ENCODE measurements at regions not wholly inside any gene's neighbourhood (a gene's known extent, or its start where the extent isn't known, plus 50 kb on each side); places are given as distances from the start of the nearest gene placed in this dataset.

DNA sequence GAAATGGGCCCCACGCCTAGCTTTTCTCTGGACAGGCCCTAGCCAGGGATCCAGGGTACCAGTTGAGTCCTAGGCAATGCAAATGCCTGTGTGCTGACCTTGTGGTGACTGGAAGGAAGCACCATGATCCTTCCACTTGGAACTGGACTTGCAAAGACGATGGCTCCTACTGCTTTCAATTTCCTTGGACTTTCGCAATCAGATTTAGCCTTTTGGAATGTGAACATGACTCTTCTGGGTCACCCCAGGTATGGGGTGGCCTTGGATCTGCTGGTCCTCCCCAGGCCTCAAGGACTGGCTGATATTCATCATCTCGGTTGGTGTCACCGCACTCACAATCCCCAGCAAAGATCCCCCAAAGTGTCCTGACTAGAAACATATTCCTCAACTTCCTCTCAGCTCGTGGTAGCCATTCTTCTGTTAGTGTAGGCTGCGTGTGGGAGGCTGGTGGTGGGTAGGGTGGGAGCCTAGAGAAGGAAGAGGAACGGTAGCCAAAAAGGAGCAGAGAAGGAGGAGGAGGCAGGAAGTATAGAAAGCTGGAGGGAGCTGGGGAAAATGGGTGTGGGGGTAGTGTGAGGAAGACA, 130.5 kb downstream of the PPIAL4G start:
- intact Hi-C loops (cut with micrococcal nuclease) (no loop called here), in situ Hi-C loops (cut with MboI) (loop anchor here (25.0 kb wide), 2 partner anchors 185 to 410 kb away; no protein-coding TSS in a partner anchor)
- ChIA-PET CTCF (ENCODE audit: low intra/inter-chr PET ratio) (no interaction called here), POLR2A (interaction anchor here (0.8 to 2.5 kb wide), 2 partner anchors 18 to 36 kb away, joined by 3 to 8 read pairs; no protein-coding TSS in a partner anchor)
- Histone ChIP-seq H3K27ac (ENCODE audit: extremely low read depth, low read depth, low read length) (no peak overlapping the region), H3K9me1 (ENCODE audit: control insufficient read depth, insufficient read depth, low read length) (no peaks in the 10 kb centered on the region), H3K9ac (ENCODE audit: insufficient read depth in 1 of 2, low read depth in 2 of 2, low read length in 2 of 2) (no peak overlapping the region), H3K9me3 (replicated peaks; ENCODE audit: control insufficient read depth, insufficient read depth, low read depth, low read length) (no peaks in the 10 kb centered on the region; the same call in 1 of the 2 replicates), H2AFZ (ENCODE audit: low read depth, low read length) (no peak overlapping the region), H3K36me3 (ENCODE audit: control insufficient read depth, insufficient read depth, low read length) (no peaks in the 10 kb centered on the region), H3K79me2 (ENCODE audit: control insufficient read depth, insufficient read depth, low read length) (no peaks in the 10 kb centered on the region), H3K4me1 (replicated peaks in 1 of 2; ENCODE audit: control insufficient read depth in 2 of 2, insufficient read depth in 2 of 2, low read length in 2 of 2) (peaks cover 0 to 5% of the 10 kb centered on the region in 2 experiments; a peak in 1 of 5 replicates), H3K4me2 (ENCODE audit: insufficient read depth, low read length) (no peak overlapping the region), H3K27me3 (ENCODE audit: control insufficient read depth in 2 of 2, insufficient read depth in 2 of 2, low read length in 2 of 2) (peaks cover 19 to 40% of the 10 kb centered on the region in 2 experiments), H4K20me1 (replicated peaks; ENCODE audit: control insufficient read depth, insufficient read depth, low read length) (no peaks in the 10 kb centered on the region), H3K4me3 (no peak overlapping the region)
- TF ChIP-seq, protein P1, sequence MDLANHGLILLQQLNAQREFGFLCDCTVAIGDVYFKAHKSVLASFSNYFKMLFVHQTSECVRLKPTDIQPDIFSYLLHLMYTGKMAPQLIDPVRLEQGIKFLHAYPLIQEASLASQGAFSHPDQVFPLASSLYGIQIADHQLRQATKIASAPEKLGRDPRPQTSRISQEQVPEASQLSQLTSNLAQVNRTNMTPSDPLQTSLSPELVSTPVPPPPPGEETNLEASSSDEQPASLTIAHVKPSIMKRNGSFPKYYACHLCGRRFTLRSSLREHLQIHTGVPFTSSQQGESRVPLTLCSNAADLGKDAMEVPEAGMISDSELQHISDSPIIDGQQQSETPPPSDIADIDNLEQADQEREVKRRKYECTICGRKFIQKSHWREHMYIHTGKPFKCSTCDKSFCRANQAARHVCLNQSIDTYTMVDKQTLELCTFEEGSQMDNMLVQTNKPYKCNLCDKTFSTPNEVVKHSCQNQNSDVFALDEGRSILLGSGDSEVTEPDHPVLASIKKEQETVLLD (IDR thresholded peaks at IDR 0.05), result no peak
- TF ChIP-seq LEF1 (IDR thresholded peaks at IDR 0.05), result no peak
- no peak for TF ChIP-seq PTTG1 (tag; IDR thresholded peaks at IDR 0.05; ENCODE audit: low read depth)
- TF ChIP-seq, protein P2, sequence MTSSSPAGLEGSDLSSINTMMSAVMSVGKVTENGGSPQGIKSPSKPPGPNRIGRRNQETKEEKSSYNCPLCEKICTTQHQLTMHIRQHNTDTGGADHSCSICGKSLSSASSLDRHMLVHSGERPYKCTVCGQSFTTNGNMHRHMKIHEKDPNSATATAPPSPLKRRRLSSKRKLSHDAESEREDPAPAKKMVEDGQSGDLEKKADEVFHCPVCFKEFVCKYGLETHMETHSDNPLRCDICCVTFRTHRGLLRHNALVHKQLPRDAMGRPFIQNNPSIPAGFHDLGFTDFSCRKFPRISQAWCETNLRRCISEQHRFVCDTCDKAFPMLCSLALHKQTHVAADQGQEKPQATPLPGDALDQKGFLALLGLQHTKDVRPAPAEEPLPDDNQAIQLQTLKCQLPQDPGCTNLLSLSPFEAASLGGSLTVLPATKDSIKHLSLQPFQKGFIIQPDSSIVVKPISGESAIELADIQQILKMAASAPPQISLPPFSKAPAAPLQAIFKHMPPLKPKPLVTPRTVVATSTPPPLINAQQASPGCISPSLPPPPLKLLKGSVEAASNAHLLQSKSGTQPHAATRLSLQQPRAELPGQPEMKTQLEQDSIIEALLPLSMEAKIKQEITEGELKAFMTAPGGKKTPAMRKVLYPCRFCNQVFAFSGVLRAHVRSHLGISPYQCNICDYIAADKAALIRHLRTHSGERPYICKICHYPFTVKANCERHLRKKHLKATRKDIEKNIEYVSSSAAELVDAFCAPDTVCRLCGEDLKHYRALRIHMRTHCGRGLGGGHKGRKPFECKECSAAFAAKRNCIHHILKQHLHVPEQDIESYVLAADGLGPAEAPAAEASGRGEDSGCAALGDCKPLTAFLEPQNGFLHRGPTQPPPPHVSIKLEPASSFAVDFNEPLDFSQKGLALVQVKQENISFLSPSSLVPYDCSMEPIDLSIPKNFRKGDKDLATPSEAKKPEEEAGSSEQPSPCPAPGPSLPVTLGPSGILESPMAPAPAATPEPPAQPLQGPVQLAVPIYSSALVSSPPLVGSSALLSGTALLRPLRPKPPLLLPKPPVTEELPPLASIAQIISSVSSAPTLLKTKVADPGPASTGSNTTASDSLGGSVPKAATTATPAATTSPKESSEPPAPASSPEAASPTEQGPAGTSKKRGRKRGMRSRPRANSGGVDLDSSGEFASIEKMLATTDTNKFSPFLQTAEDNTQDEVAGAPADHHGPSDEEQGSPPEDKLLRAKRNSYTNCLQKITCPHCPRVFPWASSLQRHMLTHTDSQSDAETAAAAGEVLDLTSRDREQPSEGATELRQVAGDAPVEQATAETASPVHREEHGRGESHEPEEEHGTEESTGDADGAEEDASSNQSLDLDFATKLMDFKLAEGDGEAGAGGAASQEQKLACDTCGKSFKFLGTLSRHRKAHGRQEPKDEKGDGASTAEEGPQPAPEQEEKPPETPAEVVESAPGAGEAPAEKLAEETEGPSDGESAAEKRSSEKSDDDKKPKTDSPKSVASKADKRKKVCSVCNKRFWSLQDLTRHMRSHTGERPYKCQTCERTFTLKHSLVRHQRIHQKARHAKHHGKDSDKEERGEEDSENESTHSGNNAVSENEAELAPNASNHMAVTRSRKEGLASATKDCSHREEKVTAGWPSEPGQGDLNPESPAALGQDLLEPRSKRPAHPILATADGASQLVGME (CRISPR knock-in tag; IDR thresholded peaks at IDR 0.05), result no peak
- no peak for TF ChIP-seq CEBPG (CRISPR knock-in tag; IDR thresholded peaks at IDR 0.05)
- peak in 1 of 2 experiments; percentile 39; a peak in 1 of 4 replicates for TF ChIP-seq CEBPG (tag; conservative IDR thresholded peaks at IDR 0.05 in 1 of 2, IDR thresholded peaks at IDR 0.05 in 1 of 2)
- TF ChIP-seq KDM4B (IDR thresholded peaks at IDR 0.05; ENCODE audit: borderline replicate concordance in 2 of 2, low read depth in 1 of 2), result no peak
- no peak for TF ChIP-seq PHB (CRISPR knock-in tag; IDR thresholded peaks at IDR 0.05)
- 0 out of 2 replicates have a peak, but pooled peaks have one; percentile 9 for TF ChIP-seq OTX1 (CRISPR knock-in tag; IDR thresholded peaks at IDR 0.05)
- TF ChIP-seq, protein P3, sequence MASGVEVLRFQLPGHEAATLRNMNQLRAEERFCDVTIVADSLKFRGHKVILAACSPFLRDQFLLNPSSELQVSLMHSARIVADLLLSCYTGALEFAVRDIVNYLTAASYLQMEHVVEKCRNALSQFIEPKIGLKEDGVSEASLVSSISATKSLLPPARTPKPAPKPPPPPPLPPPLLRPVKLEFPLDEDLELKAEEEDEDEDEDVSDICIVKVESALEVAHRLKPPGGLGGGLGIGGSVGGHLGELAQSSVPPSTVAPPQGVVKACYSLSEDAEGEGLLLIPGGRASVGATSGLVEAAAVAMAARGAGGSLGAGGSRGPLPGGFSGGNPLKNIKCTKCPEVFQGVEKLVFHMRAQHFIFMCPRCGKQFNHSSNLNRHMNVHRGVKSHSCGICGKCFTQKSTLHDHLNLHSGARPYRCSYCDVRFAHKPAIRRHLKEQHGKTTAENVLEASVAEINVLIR (CRISPR knock-in tag; IDR thresholded peaks at IDR 0.05), result no peak
- TF ChIP-seq, protein P4, sequence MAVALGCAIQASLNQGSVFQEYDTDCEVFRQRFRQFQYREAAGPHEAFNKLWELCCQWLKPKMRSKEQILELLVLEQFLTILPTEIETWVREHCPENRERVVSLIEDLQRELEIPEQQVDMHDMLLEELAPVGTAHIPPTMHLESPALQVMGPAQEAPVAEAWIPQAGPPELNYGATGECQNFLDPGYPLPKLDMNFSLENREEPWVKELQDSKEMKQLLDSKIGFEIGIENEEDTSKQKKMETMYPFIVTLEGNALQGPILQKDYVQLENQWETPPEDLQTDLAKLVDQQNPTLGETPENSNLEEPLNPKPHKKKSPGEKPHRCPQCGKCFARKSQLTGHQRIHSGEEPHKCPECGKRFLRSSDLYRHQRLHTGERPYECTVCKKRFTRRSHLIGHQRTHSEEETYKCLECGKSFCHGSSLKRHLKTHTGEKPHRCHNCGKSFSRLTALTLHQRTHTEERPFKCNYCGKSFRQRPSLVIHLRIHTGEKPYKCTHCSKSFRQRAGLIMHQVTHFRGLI (CRISPR knock-in tag; IDR thresholded peaks at IDR 0.05), result no peak
- no peak for TF ChIP-seq HSF4 (CRISPR knock-in tag; IDR thresholded peaks at IDR 0.05; ENCODE audit: borderline replicate concordance)
- peak; percentile 79 for TF ChIP-seq CEBPB (tag; IDR thresholded peaks at IDR 0.05)
- DNase-seq (ENCODE audit: extremely low read depth in 1 of 4, low spot score in 3 of 4) (no peak), FAIRE-seq (no peak), ATAC-seq (no peak)
- BruUV-seq (replicated peaks), result no TSS peak
- 7% methylated on average over 8 of the region's 8 CpGs for WGBS (ENCODE audit: insufficient coverage, low coverage, missing lambda C conversion rate)

All from K562 (cell line).